ENCODE measurements at regions not wholly inside any gene's neighbourhood (a gene's known extent, or its start where the extent isn't known, plus 50 kb on each side); places are given as distances from the start of the nearest gene placed in this dataset.

GRCh38 chr3:15882577-15882976, 84.8 kb upstream of the ANKRD28 start:
- Histone ChIP-seq H3K9me3 (no peaks in the 10 kb centered on the region), H3K36me3 (no peaks in the 10 kb centered on the region), H3K27ac (no peak overlapping the region), H3K4me3 (ENCODE audit: low read depth in 1 of 2, low read length in 1 of 2) (no peak overlapping the region), H3K27me3 (no peaks in the 10 kb centered on the region), H3K4me1 (ENCODE audit: control insufficient read depth in 1 of 2, insufficient read depth in 1 of 2, low read depth in 1 of 2, low read length in 1 of 2) (no peaks in the 10 kb centered on the region)
- no peak for TF ChIP-seq CTCF (IDR thresholded peaks at IDR 0.05)

DNA sequence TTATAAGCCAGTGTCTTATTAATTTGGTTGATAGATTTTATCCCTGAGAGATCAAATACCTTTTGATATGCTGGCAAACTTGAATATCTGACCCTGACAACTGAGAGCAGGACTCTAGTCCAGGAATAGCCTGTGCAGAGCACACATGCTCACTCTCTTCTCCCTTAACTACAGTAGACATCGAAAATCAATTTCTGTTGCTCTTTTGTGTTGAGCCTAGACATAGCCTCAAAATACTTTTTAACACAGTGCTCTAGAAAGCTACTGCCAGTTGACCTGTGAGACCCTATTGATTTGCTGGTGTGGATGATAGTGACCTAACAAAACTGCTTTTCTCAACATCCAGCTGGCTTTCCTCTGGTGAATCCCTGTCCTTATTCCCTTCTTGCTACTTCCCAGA, 86.4 kb upstream of the ANKRD28 start:
- no peaks in the 10 kb centered on the region for H3K36me3 ChIP-seq
- no peak overlapping the region for H3K4me3 ChIP-seq (ENCODE audit: low read depth in 1 of 2, low read length in 1 of 2)
- H3K27me3 ChIP-seq: no peaks in the 10 kb centered on the region
- H3K4me1 ChIP-seq (ENCODE audit: control insufficient read depth in 1 of 2, insufficient read depth in 1 of 2, low read depth in 1 of 2, low read length in 1 of 2): no peaks in the 10 kb centered on the region
- H3K27ac ChIP-seq: no peak overlapping the region
- TF ChIP-seq CTCF (IDR thresholded peaks at IDR 0.05): no peak
- no peaks in the 10 kb centered on the region for H3K9me3 ChIP-seq

- no peak for TF ChIP-seq CTCF (IDR thresholded peaks at IDR 0.05)
These were observed 88.7 kb upstream of the ANKRD28 start for GRCh38 chr3:15886521-15886920.

DNA sequence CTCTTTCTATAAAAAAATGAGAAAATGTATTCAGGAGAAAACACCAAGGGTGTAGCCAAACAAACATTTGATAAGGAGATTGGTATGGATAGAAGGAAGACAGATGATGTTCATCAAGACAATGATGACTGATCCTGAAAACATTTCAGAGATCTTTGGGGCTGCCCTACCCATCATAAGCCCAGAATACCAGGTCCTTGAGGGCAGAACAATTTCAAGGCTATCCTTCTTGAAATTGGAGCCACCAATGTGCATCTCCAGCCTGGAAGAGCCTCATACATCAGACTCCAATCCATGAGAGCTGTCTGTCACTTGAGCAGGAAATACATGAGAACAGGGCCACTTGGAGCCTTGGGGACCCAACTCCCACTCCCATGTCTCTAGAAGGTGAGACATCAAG, 89.5 kb upstream of the ANKRD28 start:
- Histone ChIP-seq H3K36me3 (no peaks in the 10 kb centered on the region), H3K27ac (no peak overlapping the region), H3K4me3 (ENCODE audit: low read depth in 1 of 2, low read length in 1 of 2) (no peak overlapping the region), H3K27me3 (no peaks in the 10 kb centered on the region), H3K9me3 (no peaks in the 10 kb centered on the region), H3K4me1 (ENCODE audit: control insufficient read depth in 1 of 2, insufficient read depth in 1 of 2, low read depth in 1 of 2, low read length in 1 of 2) (no peaks in the 10 kb centered on the region)
- no peak for TF ChIP-seq CTCF (IDR thresholded peaks at IDR 0.05)

More at GRCh38 chr3:15886521-15886920, 88.7 kb upstream of the ANKRD28 start:
- no peak overlapping the region for H3K4me3 ChIP-seq (ENCODE audit: low read depth in 1 of 2, low read length in 1 of 2)
- H3K27me3 ChIP-seq: no peaks in the 10 kb centered on the region
- H3K36me3 ChIP-seq: no peaks in the 10 kb centered on the region
- no peaks in the 10 kb centered on the region for H3K9me3 ChIP-seq
- no peaks in the 10 kb centered on the region for H3K4me1 ChIP-seq (ENCODE audit: control insufficient read depth in 1 of 2, insufficient read depth in 1 of 2, low read depth in 1 of 2, low read length in 1 of 2)
- no peak overlapping the region for H3K27ac ChIP-seq

- H3K36me3 ChIP-seq: no peaks in the 10 kb centered on the region
- TF ChIP-seq CTCF (IDR thresholded peaks at IDR 0.05): no peak
- no peak overlapping the region for H3K27ac ChIP-seq
- H3K9me3 ChIP-seq: no peaks in the 10 kb centered on the region
- no peaks in the 10 kb centered on the region for H3K4me1 ChIP-seq (ENCODE audit: control insufficient read depth in 1 of 2, insufficient read depth in 1 of 2, low read depth in 1 of 2, low read length in 1 of 2)
- no peaks in the 10 kb centered on the region for H3K27me3 ChIP-seq
- no peak overlapping the region for H3K4me3 ChIP-seq (ENCODE audit: low read depth in 1 of 2, low read length in 1 of 2)
These were observed 92.2 kb upstream of the ANKRD28 start for GRCh38 chr3:15889936-15890335.

Data from neutrophil (primary cell).